GM23338 (cell line): ENCODE measurements at regions not wholly inside any gene's neighbourhood (a gene's known extent, or its start where the extent isn't known, plus 50 kb on each side); places are given as distances from the start of the nearest gene placed in this dataset.

Source experiments
- CREB1 ChIP-seq: fragments of 250-450 bp; sonication (Bioruptor Pico); IDR thresholded peaks from 2 replicates; pipeline ENCODE4 v1.5.0; 2020; ENCODE audit warnings: low read depth, mild to moderate bottlenecking, moderate library complexity
- EZH2 ChIP-seq: fragments of 200-600 bp; sonication (generic); IDR thresholded peaks from one replicate; pipeline ENCODE4 v1.8.0; 2017; ENCODE audit warnings: antibody characterized with exemption, mild to moderate bottlenecking, low read depth; ENCODE audit not compliant: unreplicated experiment
- EZH2phosphoT487 ChIP-seq: fragments of 200-600 bp; sonication (generic); IDR thresholded peaks from one replicate; pipeline ENCODE4 v1.8.1; 2018; ENCODE audit warnings: antibody characterized with exemption; ENCODE audit not compliant: unreplicated experiment
- JUNB ChIP-seq: IDR thresholded peaks from one replicate; pipeline ENCODE4 v1.6.1; 2016; ENCODE audit warnings: antibody characterized with exemption; ENCODE audit not compliant: unreplicated experiment
- NANOG ChIP-seq: IDR thresholded peaks from 2 replicates; pipeline ENCODE4 v1.6.1; 2016; ENCODE audit warnings: antibody characterized with exemption, borderline replicate concordance
- POLR2AphosphoS5 ChIP-seq: IDR thresholded peaks from 2 replicates; pipeline ENCODE4 v1.6.1; 2016; ENCODE audit warnings: antibody characterized with exemption, low read depth
- ZNF331 ChIP-seq: fragments of 250-450 bp; sonication (Bioruptor Pico); IDR thresholded peaks from 2 replicates; pipeline ENCODE4 v1.5.0; 2020; ENCODE audit warnings: low read depth, mild to moderate bottlenecking, moderate library complexity
- TF ChIP-seq, protein P1 (sequence below), 2 experiments: fragments of 200-600 bp in 1 of 2; sonication (generic) in 1 of 2; conservative IDR thresholded peaks; 2 replicates each; pipeline versions ENCODE4 v1.5.1 to v1.6.1; 2016 to 2017; ENCODE audit warnings: antibody characterized with exemption in 2 of 2, low read depth in 2 of 2, mild to moderate bottlenecking in 2 of 2, moderate library complexity in 1 of 2
- TF ChIP-seq, protein P2 (sequence below): IDR thresholded peaks from one replicate; pipeline ENCODE4 v1.6.1; 2018; ENCODE audit warnings: antibody characterized with exemption; ENCODE audit not compliant: unreplicated experiment
- TF ChIP-seq, protein P3 (sequence below): IDR thresholded peaks from 2 replicates; pipeline ENCODE4 v1.6.1; 2016; ENCODE audit warnings: antibody characterized with exemption

DNA sequence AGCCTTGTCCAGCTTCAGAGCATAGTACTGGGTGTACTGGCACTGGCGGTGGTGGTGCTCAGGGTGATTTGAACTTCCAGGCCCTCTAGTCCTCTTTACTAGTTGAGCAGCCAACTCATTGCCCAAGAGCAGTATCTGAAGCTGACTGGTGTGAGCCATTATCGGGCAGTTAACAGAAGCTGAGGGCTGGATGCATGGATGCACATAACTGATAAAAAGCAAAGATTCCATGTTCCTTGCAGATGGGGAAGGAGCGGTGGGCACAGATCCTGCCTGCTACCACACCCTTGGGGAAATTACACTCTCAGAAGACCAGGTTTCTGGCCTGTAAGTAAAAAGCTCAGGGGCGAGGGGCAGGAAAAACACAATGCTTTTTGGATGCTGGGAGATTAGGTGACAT lies 499.4 kb upstream of the ARGLU1 start:
- TF ChIP-seq EZH2phosphoT487 (no peak), EZH2 (no peak), POLR2AphosphoS5 (no peak), JUNB (no peak), NANOG (no peak), CREB1 (CRISPR knock-in tag) (no peak), ZNF331 (CRISPR knock-in tag) (no peak)
- TF ChIP-seq, protein P1, sequence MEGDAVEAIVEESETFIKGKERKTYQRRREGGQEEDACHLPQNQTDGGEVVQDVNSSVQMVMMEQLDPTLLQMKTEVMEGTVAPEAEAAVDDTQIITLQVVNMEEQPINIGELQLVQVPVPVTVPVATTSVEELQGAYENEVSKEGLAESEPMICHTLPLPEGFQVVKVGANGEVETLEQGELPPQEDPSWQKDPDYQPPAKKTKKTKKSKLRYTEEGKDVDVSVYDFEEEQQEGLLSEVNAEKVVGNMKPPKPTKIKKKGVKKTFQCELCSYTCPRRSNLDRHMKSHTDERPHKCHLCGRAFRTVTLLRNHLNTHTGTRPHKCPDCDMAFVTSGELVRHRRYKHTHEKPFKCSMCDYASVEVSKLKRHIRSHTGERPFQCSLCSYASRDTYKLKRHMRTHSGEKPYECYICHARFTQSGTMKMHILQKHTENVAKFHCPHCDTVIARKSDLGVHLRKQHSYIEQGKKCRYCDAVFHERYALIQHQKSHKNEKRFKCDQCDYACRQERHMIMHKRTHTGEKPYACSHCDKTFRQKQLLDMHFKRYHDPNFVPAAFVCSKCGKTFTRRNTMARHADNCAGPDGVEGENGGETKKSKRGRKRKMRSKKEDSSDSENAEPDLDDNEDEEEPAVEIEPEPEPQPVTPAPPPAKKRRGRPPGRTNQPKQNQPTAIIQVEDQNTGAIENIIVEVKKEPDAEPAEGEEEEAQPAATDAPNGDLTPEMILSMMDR (conservative IDR thresholded peaks at IDR 0.05; ENCODE audit: low read depth in 2 of 2) = no peak
- TF ChIP-seq, protein P2, sequence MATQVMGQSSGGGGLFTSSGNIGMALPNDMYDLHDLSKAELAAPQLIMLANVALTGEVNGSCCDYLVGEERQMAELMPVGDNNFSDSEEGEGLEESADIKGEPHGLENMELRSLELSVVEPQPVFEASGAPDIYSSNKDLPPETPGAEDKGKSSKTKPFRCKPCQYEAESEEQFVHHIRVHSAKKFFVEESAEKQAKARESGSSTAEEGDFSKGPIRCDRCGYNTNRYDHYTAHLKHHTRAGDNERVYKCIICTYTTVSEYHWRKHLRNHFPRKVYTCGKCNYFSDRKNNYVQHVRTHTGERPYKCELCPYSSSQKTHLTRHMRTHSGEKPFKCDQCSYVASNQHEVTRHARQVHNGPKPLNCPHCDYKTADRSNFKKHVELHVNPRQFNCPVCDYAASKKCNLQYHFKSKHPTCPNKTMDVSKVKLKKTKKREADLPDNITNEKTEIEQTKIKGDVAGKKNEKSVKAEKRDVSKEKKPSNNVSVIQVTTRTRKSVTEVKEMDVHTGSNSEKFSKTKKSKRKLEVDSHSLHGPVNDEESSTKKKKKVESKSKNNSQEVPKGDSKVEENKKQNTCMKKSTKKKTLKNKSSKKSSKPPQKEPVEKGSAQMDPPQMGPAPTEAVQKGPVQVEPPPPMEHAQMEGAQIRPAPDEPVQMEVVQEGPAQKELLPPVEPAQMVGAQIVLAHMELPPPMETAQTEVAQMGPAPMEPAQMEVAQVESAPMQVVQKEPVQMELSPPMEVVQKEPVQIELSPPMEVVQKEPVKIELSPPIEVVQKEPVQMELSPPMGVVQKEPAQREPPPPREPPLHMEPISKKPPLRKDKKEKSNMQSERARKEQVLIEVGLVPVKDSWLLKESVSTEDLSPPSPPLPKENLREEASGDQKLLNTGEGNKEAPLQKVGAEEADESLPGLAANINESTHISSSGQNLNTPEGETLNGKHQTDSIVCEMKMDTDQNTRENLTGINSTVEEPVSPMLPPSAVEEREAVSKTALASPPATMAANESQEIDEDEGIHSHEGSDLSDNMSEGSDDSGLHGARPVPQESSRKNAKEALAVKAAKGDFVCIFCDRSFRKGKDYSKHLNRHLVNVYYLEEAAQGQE = no peak
- TF ChIP-seq, protein P3, sequence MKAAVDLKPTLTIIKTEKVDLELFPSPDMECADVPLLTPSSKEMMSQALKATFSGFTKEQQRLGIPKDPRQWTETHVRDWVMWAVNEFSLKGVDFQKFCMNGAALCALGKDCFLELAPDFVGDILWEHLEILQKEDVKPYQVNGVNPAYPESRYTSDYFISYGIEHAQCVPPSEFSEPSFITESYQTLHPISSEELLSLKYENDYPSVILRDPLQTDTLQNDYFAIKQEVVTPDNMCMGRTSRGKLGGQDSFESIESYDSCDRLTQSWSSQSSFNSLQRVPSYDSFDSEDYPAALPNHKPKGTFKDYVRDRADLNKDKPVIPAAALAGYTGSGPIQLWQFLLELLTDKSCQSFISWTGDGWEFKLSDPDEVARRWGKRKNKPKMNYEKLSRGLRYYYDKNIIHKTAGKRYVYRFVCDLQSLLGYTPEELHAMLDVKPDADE = no peak
